ENCODE measurements at regions not wholly inside any gene's neighbourhood (a gene's known extent, or its start where the extent isn't known, plus 50 kb on each side); places are given as distances from the start of the nearest gene placed in this dataset.

DNA sequence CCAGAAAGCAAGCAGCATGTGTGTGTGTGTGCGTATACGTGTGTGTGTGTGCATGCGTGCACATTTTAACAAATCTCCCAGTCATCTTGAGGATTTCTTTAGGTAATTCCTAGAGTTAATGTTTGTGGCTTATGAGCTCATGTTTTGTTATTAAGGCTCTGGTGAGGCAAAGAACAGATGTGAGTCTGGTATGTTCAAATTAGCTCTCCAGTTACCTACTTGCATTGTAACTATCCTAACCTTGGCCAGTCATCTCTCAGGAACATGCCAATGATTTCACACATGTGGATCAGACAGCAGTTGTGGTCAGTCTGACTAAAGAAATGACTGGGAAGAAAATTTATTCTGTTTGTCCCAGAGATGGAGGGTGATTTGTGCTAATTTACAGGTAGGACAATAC is 163.1 kb downstream of the IZUMO3 start:
- H3K9me3 ChIP-seq (ENCODE audit: low read depth): no peaks in the 10 kb centered on the region
- no peak overlapping the region for H3K4me3 ChIP-seq
- TF ChIP-seq EZH2phosphoT487 (IDR thresholded peaks at IDR 0.05; ENCODE audit: insufficient read depth, low read depth) (no peak), EZH2 (IDR thresholded peaks at IDR 0.05; ENCODE audit: insufficient read depth, poor library complexity, severe bottlenecking) (no peak)
- no peaks in the 10 kb centered on the region for H3K4me1 ChIP-seq (ENCODE audit: insufficient read depth)
- H3F3A ChIP-seq (ENCODE audit: insufficient read depth): no peaks in the 10 kb centered on the region
- 35 to 50% methylated on average over 3 of the region's 3 CpGs for WGBS, 2 experiments (ENCODE audit: low coverage in 1 of 2, low lambda C conversion rate in 2 of 2, missing lambda C conversion rate in 2 of 2)
- in situ Hi-C loops (cut with MboI): no loop called here
- H3K27ac ChIP-seq: no peak overlapping the region
- no peaks in the 10 kb centered on the region for H3K9me2 ChIP-seq (ENCODE audit: insufficient read depth)
- no peaks in the 10 kb centered on the region for H4K20me1 ChIP-seq (ENCODE audit: insufficient read depth)
- no peaks in the 10 kb centered on the region for H3K79me2 ChIP-seq (ENCODE audit: insufficient read depth)
- no peaks in the 10 kb centered on the region for H3K36me3 ChIP-seq (ENCODE audit: low read depth)
- no peaks in the 10 kb centered on the region for H3K27me3 ChIP-seq (replicated peaks; ENCODE audit: insufficient read depth)
- no peak overlapping the region for H3K9ac ChIP-seq
- no peak for DNase-seq
- H2AFZ ChIP-seq: no peak overlapping the region
- no peak overlapping the region for H3K4me2 ChIP-seq (ENCODE audit: unreplicated experiment)

DNA sequence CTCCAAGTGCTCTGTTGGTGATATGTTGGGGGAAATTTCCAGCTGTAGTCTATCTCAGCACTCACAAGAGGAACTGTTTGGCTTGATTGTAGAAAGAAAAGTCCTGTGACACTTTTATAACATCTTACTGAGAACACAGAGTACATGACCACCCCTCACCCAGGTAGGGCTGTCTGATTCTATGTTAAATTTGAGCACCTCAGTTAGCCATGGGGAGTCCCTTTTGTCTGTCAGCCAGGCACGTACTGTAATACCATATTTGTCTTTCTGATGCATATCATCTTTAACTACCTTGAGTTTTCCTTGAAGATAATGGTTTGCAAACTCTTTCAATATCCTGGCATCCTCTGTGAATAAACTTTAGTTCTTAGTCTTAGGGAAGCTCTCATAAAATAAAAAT is 164.5 kb downstream of the IZUMO3 start:
- Histone ChIP-seq H3K4me3 (no peak overlapping the region), H3F3A (ENCODE audit: insufficient read depth) (no peaks in the 10 kb centered on the region), H3K79me2 (ENCODE audit: insufficient read depth) (no peaks in the 10 kb centered on the region), H3K27ac (no peak overlapping the region), H3K36me3 (ENCODE audit: low read depth) (no peaks in the 10 kb centered on the region), H3K9me2 (ENCODE audit: insufficient read depth) (no peaks in the 10 kb centered on the region), H3K4me1 (ENCODE audit: insufficient read depth) (no peaks in the 10 kb centered on the region), H3K27me3 (replicated peaks; ENCODE audit: insufficient read depth) (no peaks in the 10 kb centered on the region), H4K20me1 (ENCODE audit: insufficient read depth) (no peaks in the 10 kb centered on the region), H3K4me2 (ENCODE audit: unreplicated experiment) (no peak overlapping the region), H3K9me3 (ENCODE audit: low read depth) (no peaks in the 10 kb centered on the region), H3K9ac (no peak overlapping the region), H2AFZ (no peak overlapping the region)
- no peak for DNase-seq
- in situ Hi-C loops (cut with MboI): no loop called here
- WGBS, 2 experiments (ENCODE audit: low coverage in 1 of 2, low lambda C conversion rate in 2 of 2, missing lambda C conversion rate in 2 of 2): 0 to 10% methylated on average over 1 of the region's 1 CpG
- TF ChIP-seq EZH2 (IDR thresholded peaks at IDR 0.05; ENCODE audit: insufficient read depth, poor library complexity, severe bottlenecking) (no peak), EZH2phosphoT487 (IDR thresholded peaks at IDR 0.05; ENCODE audit: insufficient read depth, low read depth) (no peak)

DNA sequence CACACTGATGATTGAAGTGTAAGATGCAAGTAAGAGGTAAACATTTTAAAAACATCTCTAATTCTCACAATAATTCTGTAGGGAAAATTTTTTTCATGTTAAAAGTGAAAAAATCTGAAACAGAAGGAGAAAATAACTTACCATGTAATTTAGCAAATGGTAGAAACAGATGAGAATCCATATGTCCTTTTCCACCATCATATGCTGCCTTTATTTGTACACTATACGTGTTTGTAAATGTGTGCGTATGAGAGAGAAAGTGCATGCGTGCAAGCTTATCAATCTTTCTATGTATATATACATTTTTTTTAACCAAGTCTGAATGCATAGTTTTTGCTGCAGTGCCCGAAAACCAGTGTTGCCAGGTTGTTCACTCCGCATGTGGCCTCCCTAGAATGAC is 186.7 kb downstream of the IZUMO3 start:
- H4K20me1 ChIP-seq (ENCODE audit: insufficient read depth): no peaks in the 10 kb centered on the region
- in situ Hi-C loops (cut with MboI): no loop called here
- no peak overlapping the region for H3K4me3 ChIP-seq
- TF ChIP-seq EZH2 (IDR thresholded peaks at IDR 0.05; ENCODE audit: insufficient read depth, poor library complexity, severe bottlenecking) (no peak), EZH2phosphoT487 (IDR thresholded peaks at IDR 0.05; ENCODE audit: insufficient read depth, low read depth) (no peak)
- no peak overlapping the region for H3K4me2 ChIP-seq (ENCODE audit: unreplicated experiment)
- no peak overlapping the region for H2AFZ ChIP-seq
- no peaks in the 10 kb centered on the region for H3K27me3 ChIP-seq (replicated peaks; ENCODE audit: insufficient read depth)
- H3K79me2 ChIP-seq (ENCODE audit: insufficient read depth): no peaks in the 10 kb centered on the region
- WGBS, 2 experiments (ENCODE audit: low coverage in 1 of 2, low lambda C conversion rate in 2 of 2, missing lambda C conversion rate in 2 of 2): 42 to 52% methylated on average over 5 of the region's 5 CpGs
- DNase-seq: no peak
- no peaks in the 10 kb centered on the region for H3K4me1 ChIP-seq (ENCODE audit: insufficient read depth)
- no peaks in the 10 kb centered on the region for H3K9me3 ChIP-seq (ENCODE audit: low read depth)
- H3K9me2 ChIP-seq (ENCODE audit: insufficient read depth): no peaks in the 10 kb centered on the region
- H3K36me3 ChIP-seq (ENCODE audit: low read depth): no peaks in the 10 kb centered on the region
- H3K9ac ChIP-seq: no peak overlapping the region
- no peaks in the 10 kb centered on the region for H3F3A ChIP-seq (ENCODE audit: insufficient read depth)
- H3K27ac ChIP-seq: no peak overlapping the region

DNA sequence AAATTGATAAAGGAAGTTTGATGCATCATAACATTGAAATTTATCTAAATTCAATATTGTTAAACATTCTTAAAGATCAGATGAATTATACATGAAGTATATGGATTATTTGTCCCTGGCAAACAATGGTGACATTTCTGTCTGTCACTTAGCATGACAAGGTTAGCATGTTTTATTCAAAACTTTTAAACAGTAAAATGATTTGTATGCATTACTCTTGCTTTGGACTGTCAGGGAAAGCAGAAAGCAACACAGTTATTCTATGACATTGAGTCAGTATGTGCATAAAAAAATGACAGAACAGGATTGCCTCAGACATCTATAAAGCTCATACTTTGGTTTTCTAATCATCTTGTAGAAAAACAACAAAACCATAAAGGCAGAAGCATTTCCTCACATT is 193.7 kb downstream of the IZUMO3 start:
- Histone ChIP-seq H3K79me2 (ENCODE audit: insufficient read depth) (no peaks in the 10 kb centered on the region), H3K27me3 (replicated peaks; ENCODE audit: insufficient read depth) (no peaks in the 10 kb centered on the region), H3K9me3 (ENCODE audit: low read depth) (no peaks in the 10 kb centered on the region), H3K4me2 (ENCODE audit: unreplicated experiment) (no peak overlapping the region), H3K9ac (no peak overlapping the region), H2AFZ (no peak overlapping the region), H3K36me3 (ENCODE audit: low read depth) (no peaks in the 10 kb centered on the region), H4K20me1 (ENCODE audit: insufficient read depth) (no peaks in the 10 kb centered on the region), H3K4me1 (ENCODE audit: insufficient read depth) (no peaks in the 10 kb centered on the region), H3K4me3 (no peak overlapping the region), H3K27ac (no peak overlapping the region), H3F3A (ENCODE audit: insufficient read depth) (no peaks in the 10 kb centered on the region), H3K9me2 (ENCODE audit: insufficient read depth) (no peaks in the 10 kb centered on the region)
- DNase-seq: no peak
- in situ Hi-C loops (cut with MboI): no loop called here
- TF ChIP-seq EZH2phosphoT487 (IDR thresholded peaks at IDR 0.05; ENCODE audit: insufficient read depth, low read depth) (no peak), EZH2 (IDR thresholded peaks at IDR 0.05; ENCODE audit: insufficient read depth, poor library complexity, severe bottlenecking) (no peak)

DNA sequence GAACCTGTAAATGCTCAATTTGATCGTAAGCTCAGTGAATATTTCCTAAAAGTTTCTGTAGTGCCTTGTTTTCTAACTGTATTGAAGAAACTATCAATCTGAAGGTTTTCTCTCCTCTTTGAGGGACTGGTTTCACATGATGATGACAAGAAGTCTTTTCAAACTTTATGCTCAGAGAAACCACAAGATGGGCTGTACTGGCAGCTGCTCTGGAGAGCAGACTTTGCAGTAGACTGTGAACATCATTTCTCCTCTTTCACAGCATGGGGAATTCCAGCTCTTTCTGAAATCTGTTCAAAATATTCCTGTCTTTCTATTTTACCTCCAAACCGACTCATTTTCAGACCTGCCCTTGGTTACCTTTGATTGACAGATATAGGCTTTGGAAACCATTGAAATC is 194.4 kb downstream of the IZUMO3 start:
- no peak for DNase-seq
- Histone ChIP-seq H3K9ac (no peak overlapping the region), H3K27ac (no peak overlapping the region), H3K4me3 (no peak overlapping the region), H3K27me3 (replicated peaks; ENCODE audit: insufficient read depth) (no peaks in the 10 kb centered on the region), H3K4me1 (ENCODE audit: insufficient read depth) (no peaks in the 10 kb centered on the region), H2AFZ (no peak overlapping the region), H3K4me2 (ENCODE audit: unreplicated experiment) (no peak overlapping the region), H3K36me3 (ENCODE audit: low read depth) (no peaks in the 10 kb centered on the region), H3F3A (ENCODE audit: insufficient read depth) (no peaks in the 10 kb centered on the region), H3K9me3 (ENCODE audit: low read depth) (no peaks in the 10 kb centered on the region), H4K20me1 (ENCODE audit: insufficient read depth) (no peaks in the 10 kb centered on the region), H3K9me2 (ENCODE audit: insufficient read depth) (no peaks in the 10 kb centered on the region), H3K79me2 (ENCODE audit: insufficient read depth) (no peaks in the 10 kb centered on the region)
- in situ Hi-C loops (cut with MboI): no loop called here
- TF ChIP-seq EZH2phosphoT487 (IDR thresholded peaks at IDR 0.05; ENCODE audit: insufficient read depth, low read depth) (no peak), EZH2 (IDR thresholded peaks at IDR 0.05; ENCODE audit: insufficient read depth, poor library complexity, severe bottlenecking) (no peak)
- 0 to 5% methylated on average over 2 of the region's 2 CpGs for WGBS, 2 experiments (ENCODE audit: low coverage in 1 of 2, low lambda C conversion rate in 2 of 2, missing lambda C conversion rate in 2 of 2)
